ENCODE measurements at regions not wholly inside any gene's neighbourhood (a gene's known extent, or its start where the extent isn't known, plus 50 kb on each side); places are given as distances from the start of the nearest gene placed in this dataset.

DNA sequence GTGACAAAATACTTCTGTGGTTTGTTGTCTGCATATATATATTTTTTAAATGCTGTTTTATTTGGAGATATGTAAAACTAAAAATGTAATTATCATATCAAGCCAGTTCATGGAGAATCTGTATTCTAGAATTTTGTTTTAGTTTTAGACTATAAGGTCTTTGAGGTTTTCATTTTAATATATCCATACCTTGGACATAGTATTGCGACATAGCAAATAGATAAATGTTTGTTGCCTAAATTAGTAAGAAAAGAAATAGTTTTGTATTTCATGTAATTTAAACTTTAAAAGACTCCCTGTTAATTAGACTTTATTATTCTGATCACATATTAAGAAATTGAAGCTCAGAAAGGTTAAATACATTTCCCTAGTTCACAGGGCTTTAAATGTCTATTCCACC is 472.9 kb downstream of the GBA3 start:
- TF ChIP-seq POLR2A (IDR thresholded peaks at IDR 0.05; ENCODE audit: low read length) (no peak), GATA1 (IDR thresholded peaks at IDR 0.05; ENCODE audit: low read depth, low read length) (no peak)

All from erythroblast (primary cell).